ENCODE measurements at regions not wholly inside any gene's neighbourhood (a gene's known extent, or its start where the extent isn't known, plus 50 kb on each side); places are given as distances from the start of the nearest gene placed in this dataset.

DNA sequence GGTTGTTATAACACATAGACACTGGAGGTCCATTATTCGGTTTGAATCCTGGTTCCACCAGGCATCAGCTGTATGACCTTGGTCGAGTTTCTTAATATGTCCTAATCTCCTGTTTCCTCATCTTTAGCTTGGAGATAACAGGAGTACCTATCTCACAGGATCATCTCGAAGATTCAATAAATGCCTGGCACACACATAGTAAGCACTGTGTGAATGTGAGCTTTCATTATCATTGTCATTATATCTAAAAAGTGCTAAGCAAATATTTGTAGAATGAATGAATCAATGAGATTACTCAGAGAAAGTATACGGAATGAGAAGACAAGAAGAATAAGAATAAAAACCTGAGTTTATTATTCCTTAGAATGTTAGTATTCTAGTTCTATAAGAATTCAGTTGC lies 227.4 kb upstream of the CFAP20DC start:
- POLR2A ChIA-PET = interaction anchor here (0.6 kb wide), 1 partner anchor 92 kb away, joined by 3 read pairs; no protein-coding TSS in a partner anchor
- DNase-seq (ENCODE audit: extremely low spot score) = no peak
- CTCF ChIA-PET = no interaction called here
- TF ChIP-seq LEF1 (IDR thresholded peaks at IDR 0.05; ENCODE audit: borderline replicate concordance) (no peak), BHLHE40 (IDR thresholded peaks at IDR 0.05; ENCODE audit: borderline replicate concordance) (no peak), ZNF384 (IDR thresholded peaks at IDR 0.05) (no peak), ARNT (IDR thresholded peaks at IDR 0.05) (no peak), FOXM1 (IDR thresholded peaks at IDR 0.05; ENCODE audit: borderline replicate concordance) (no peak), SUZ12 (IDR thresholded peaks at IDR 0.05) (no peak), HDGF (IDR thresholded peaks at IDR 0.05; ENCODE audit: borderline replicate concordance) (no peak), TARDBP (IDR thresholded peaks at IDR 0.05) (no peak), L3MBTL2 (conservative IDR thresholded peaks at IDR 0.05) (no peak)

- CTCF ChIA-PET = no interaction called here
- TF ChIP-seq NFRKB (IDR thresholded peaks at IDR 0.05) (no peak), FOXA1 (IDR thresholded peaks at IDR 0.05) (no peak), ARNT (IDR thresholded peaks at IDR 0.05) (no peak)
- POLR2A ChIA-PET = no interaction called here
- DNase-seq (ENCODE audit: extremely low spot score) = no peak
Observed at GRCh38 chr3:59273976-59274375, 224.2 kb upstream of the CFAP20DC start.

DNA sequence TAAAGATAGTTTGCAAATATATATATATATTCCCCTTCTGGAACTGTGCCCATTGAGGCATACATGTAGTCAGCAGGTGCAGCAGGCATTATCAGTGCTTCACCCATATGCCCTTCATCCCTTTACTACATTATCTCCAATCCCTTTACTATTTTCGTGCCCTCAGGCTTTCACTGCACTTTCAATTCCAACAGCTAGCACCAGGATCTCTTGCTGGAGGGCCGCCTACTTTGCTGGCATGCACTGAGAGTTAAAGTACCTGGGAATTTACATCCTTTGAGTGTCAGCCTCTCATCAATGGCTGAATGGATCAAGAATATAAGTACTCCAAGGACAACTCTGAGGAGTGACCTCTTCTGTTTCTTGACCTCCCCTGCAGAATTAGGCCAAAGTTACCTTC lies 222.1 kb upstream of the CFAP20DC start:
- CTCF ChIA-PET = no interaction called here
- TF ChIP-seq FOXA1 (IDR thresholded peaks at IDR 0.05) (no peak), FOXK2 (IDR thresholded peaks at IDR 0.05) (no peak), NFRKB (IDR thresholded peaks at IDR 0.05) (no peak), PKNOX1 (IDR thresholded peaks at IDR 0.05) (no peak), L3MBTL2 (conservative IDR thresholded peaks at IDR 0.05) (no peak), TARDBP (IDR thresholded peaks at IDR 0.05) (no peak), ELF4 (IDR thresholded peaks at IDR 0.05) (no peak), CTBP1 (IDR thresholded peaks at IDR 0.05; ENCODE audit: borderline replicate concordance) (no peak), BHLHE40 (IDR thresholded peaks at IDR 0.05; ENCODE audit: borderline replicate concordance) (no peak), FOXM1 (IDR thresholded peaks at IDR 0.05; ENCODE audit: borderline replicate concordance) (no peak), ARNT (IDR thresholded peaks at IDR 0.05) (no peak), ZNF384 (IDR thresholded peaks at IDR 0.05) (no peak), SP1 (IDR thresholded peaks at IDR 0.05) (no peak), HDGF (IDR thresholded peaks at IDR 0.05; ENCODE audit: borderline replicate concordance) (no peak), SUZ12 (IDR thresholded peaks at IDR 0.05) (no peak), LEF1 (IDR thresholded peaks at IDR 0.05; ENCODE audit: borderline replicate concordance) (no peak)
- POLR2A ChIA-PET = no interaction called here
- no peak for DNase-seq (ENCODE audit: extremely low spot score)

DNA sequence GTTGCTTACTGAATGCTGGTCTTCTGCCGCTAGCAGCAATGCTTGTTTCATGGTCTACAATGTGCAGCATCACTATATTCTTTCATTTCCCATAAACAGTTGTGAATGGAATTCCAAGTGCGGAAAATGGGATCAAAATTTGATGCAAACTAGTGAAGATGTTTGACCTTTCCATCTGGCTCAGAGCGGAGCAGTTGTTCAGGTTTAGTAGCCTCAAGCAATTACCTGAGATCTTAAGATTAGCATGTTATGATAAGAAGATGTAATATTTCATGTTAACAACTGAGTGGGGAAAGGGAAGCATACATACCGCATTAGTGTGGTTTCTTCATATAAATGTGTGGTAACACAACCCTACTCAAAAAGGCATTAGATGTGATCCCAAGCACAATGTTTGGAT lies 221.1 kb upstream of the CFAP20DC start:
- DNase-seq (ENCODE audit: extremely low spot score) = no peak
- CTCF ChIA-PET = interaction anchor here (0.6 kb wide), 1 partner anchor 39 kb away, joined by 3 read pairs; no protein-coding TSS in a partner anchor
- no peak for TF ChIP-seq CTBP1 (IDR thresholded peaks at IDR 0.05; ENCODE audit: borderline replicate concordance)
- no peak for TF ChIP-seq BHLHE40 (IDR thresholded peaks at IDR 0.05; ENCODE audit: borderline replicate concordance)
- no peak for TF ChIP-seq SP1 (IDR thresholded peaks at IDR 0.05)
- no peak for TF ChIP-seq TARDBP (IDR thresholded peaks at IDR 0.05)
- TF ChIP-seq PKNOX1 (IDR thresholded peaks at IDR 0.05) = no peak
- TF ChIP-seq ELF4 (IDR thresholded peaks at IDR 0.05) = no peak
- no peak for TF ChIP-seq SUZ12 (IDR thresholded peaks at IDR 0.05)
- no peak for TF ChIP-seq LEF1 (IDR thresholded peaks at IDR 0.05; ENCODE audit: borderline replicate concordance)
- no peak for TF ChIP-seq FOXK2 (IDR thresholded peaks at IDR 0.05)
- no peak for TF ChIP-seq L3MBTL2 (conservative IDR thresholded peaks at IDR 0.05)
- TF ChIP-seq FOXM1 (IDR thresholded peaks at IDR 0.05; ENCODE audit: borderline replicate concordance) = no peak
- no peak for TF ChIP-seq ARNT (IDR thresholded peaks at IDR 0.05)
- TF ChIP-seq FOXA1 (IDR thresholded peaks at IDR 0.05) = no peak
- TF ChIP-seq HDGF (IDR thresholded peaks at IDR 0.05; ENCODE audit: borderline replicate concordance) = no peak
- no peak for TF ChIP-seq ZNF384 (IDR thresholded peaks at IDR 0.05)
- POLR2A ChIA-PET = no interaction called here

- no peak for TF ChIP-seq CTBP1 (IDR thresholded peaks at IDR 0.05; ENCODE audit: borderline replicate concordance)
- TF ChIP-seq LEF1 (IDR thresholded peaks at IDR 0.05; ENCODE audit: borderline replicate concordance) = no peak
- no peak for TF ChIP-seq FOXM1 (IDR thresholded peaks at IDR 0.05; ENCODE audit: borderline replicate concordance)
- TF ChIP-seq BHLHE40 (IDR thresholded peaks at IDR 0.05; ENCODE audit: borderline replicate concordance) = no peak
- TF ChIP-seq ELF4 (IDR thresholded peaks at IDR 0.05) = no peak
- no peak for TF ChIP-seq TARDBP (IDR thresholded peaks at IDR 0.05)
- TF ChIP-seq L3MBTL2 (conservative IDR thresholded peaks at IDR 0.05) = no peak
- TF ChIP-seq FOXK2 (IDR thresholded peaks at IDR 0.05) = no peak
- no peak for TF ChIP-seq HDGF (IDR thresholded peaks at IDR 0.05; ENCODE audit: borderline replicate concordance)
- no peak for TF ChIP-seq ARNT (IDR thresholded peaks at IDR 0.05)
- TF ChIP-seq PKNOX1 (IDR thresholded peaks at IDR 0.05) = no peak
- no peak for TF ChIP-seq FOXA1 (IDR thresholded peaks at IDR 0.05)
- no peak for TF ChIP-seq NFRKB (IDR thresholded peaks at IDR 0.05)
- TF ChIP-seq SP1 (IDR thresholded peaks at IDR 0.05) = no peak
- no peak for TF ChIP-seq ZNF384 (IDR thresholded peaks at IDR 0.05)
- DNase-seq (ENCODE audit: extremely low spot score) = no peak
- CTCF ChIA-PET = interaction anchor here (0.6 kb wide), 1 partner anchor 40 kb away, joined by 3 read pairs; no protein-coding TSS in a partner anchor
- POLR2A ChIA-PET = no interaction called here
Observed at GRCh38 chr3:59270209-59270608, 220.4 kb upstream of the CFAP20DC start.

- ChIA-PET POLR2A (no interaction called here), CTCF (no interaction called here)
- no peak for TF ChIP-seq HDGF (IDR thresholded peaks at IDR 0.05; ENCODE audit: borderline replicate concordance)
- no peak for TF ChIP-seq L3MBTL2 (conservative IDR thresholded peaks at IDR 0.05)
- TF ChIP-seq FOXA1 (IDR thresholded peaks at IDR 0.05) = no peak
- no peak for TF ChIP-seq SP1 (IDR thresholded peaks at IDR 0.05)
- no peak for TF ChIP-seq PKNOX1 (IDR thresholded peaks at IDR 0.05)
- TF ChIP-seq FOXK2 (IDR thresholded peaks at IDR 0.05) = no peak
- no peak for TF ChIP-seq NFRKB (IDR thresholded peaks at IDR 0.05)
- no peak for TF ChIP-seq ARNT (IDR thresholded peaks at IDR 0.05)
- no peak for TF ChIP-seq ELF4 (IDR thresholded peaks at IDR 0.05)
- TF ChIP-seq BHLHE40 (IDR thresholded peaks at IDR 0.05; ENCODE audit: borderline replicate concordance) = no peak
- no peak for TF ChIP-seq TARDBP (IDR thresholded peaks at IDR 0.05)
Observed at GRCh38 chr3:59268170-59268569, 218.3 kb upstream of the CFAP20DC start.

More at GRCh38 chr3:59268170-59268569, 218.3 kb upstream of the CFAP20DC start:
- no peak for DNase-seq (ENCODE audit: extremely low spot score)
